ENCODE measurements at regions not wholly inside any gene's neighbourhood (a gene's known extent, or its start where the extent isn't known, plus 50 kb on each side); places are given as distances from the start of the nearest gene placed in this dataset.
A peak's percentile ranks its signal among the peaks of the same experiment; 100 is the strongest.
"Not testable (repeated sequence)": the region's sequence is repeated elsewhere in the genome, so short reads cannot be mapped to it uniquely, and the experiment has no call there.

DNA sequence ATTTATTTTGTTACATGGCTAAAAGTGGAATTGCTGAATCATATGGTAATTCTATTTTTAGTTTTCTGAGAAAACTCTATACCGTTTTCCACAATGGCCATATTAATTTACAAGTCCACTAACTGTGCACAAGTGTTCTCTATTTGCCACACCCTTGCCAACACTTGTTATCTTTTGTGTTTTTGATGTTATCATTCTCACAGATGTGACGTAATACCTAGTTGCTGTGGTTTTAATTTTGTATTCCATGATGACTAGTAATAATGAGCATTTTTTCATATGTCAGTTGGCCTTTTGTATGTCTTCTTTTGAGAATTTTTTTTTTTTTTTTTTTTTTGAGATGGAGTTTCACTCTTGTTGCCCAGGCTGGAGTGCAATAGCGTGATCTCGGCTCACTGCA lies 164.2 kb upstream of the SPANXN4 start:
- H3K36me3 ChIP-seq (ENCODE audit: control insufficient read depth, insufficient read depth, low read length) = no peaks in the 10 kb centered on the region
- FAIRE-seq = no peak
- H3K27me3 ChIP-seq (ENCODE audit: control insufficient read depth, insufficient read depth, low read length) = no peaks in the 10 kb centered on the region
- H3K4me3 ChIP-seq (ENCODE audit: low read depth, low read length) = no peak overlapping the region
- TF ChIP-seq, protein P1, sequence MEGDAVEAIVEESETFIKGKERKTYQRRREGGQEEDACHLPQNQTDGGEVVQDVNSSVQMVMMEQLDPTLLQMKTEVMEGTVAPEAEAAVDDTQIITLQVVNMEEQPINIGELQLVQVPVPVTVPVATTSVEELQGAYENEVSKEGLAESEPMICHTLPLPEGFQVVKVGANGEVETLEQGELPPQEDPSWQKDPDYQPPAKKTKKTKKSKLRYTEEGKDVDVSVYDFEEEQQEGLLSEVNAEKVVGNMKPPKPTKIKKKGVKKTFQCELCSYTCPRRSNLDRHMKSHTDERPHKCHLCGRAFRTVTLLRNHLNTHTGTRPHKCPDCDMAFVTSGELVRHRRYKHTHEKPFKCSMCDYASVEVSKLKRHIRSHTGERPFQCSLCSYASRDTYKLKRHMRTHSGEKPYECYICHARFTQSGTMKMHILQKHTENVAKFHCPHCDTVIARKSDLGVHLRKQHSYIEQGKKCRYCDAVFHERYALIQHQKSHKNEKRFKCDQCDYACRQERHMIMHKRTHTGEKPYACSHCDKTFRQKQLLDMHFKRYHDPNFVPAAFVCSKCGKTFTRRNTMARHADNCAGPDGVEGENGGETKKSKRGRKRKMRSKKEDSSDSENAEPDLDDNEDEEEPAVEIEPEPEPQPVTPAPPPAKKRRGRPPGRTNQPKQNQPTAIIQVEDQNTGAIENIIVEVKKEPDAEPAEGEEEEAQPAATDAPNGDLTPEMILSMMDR (IDR thresholded peaks at IDR 0.05; ENCODE audit: insufficient read depth, low read length, severe bottlenecking) = no peak
- no peak for DNase-seq (ENCODE audit: low read depth)

DNA sequence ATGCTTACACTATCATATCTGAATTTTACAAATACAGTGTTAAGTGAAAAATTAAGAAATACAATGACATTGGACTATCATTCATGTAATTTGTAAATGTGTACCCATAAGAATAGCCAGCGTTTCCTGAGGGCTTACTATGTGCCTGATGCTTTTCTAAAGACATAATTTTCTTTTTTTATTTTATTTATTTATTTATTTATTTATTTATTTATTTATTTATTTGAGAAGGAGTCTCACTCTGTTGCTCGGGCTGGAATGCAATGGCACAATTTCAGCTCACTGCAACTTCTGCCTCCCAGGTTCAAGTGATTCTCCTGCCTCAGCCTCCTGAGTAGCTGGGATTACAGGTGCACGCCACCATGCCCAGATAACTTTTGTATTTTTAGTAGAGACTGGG lies 159.5 kb upstream of the SPANXN4 start:
- not testable (repeated sequence) for DNase-seq (ENCODE audit: low read depth); FAIRE-seq; H3K27me3 ChIP-seq (ENCODE audit: control insufficient read depth, insufficient read depth, low read length); H3K36me3 ChIP-seq (ENCODE audit: control insufficient read depth, insufficient read depth, low read length); H3K4me3 ChIP-seq (ENCODE audit: low read depth, low read length)

DNA sequence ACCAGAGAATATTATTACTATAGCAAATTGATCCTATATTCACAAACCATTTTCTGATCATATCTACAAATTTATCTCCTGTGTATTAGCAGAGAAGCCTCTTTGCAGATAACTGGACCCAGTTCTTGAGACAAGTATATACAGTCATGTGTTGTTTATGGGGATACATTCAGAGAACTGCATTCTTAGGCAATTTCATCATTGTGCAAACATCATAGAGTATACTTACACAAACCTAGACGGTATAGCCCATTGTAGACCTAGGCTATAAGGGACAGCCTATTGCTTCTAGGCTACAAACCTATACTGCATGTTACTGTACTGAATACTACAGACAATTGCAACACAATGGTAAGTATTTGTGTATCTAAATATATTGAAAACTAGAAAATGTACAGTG lies 152.5 kb upstream of the SPANXN4 start:
- no peaks in the 10 kb centered on the region for H3K27me3 ChIP-seq (ENCODE audit: control insufficient read depth, insufficient read depth, low read length)
- FAIRE-seq = no peak
- no peaks in the 10 kb centered on the region for H3K36me3 ChIP-seq (ENCODE audit: control insufficient read depth, insufficient read depth, low read length)
- peak; percentile 1 for DNase-seq (ENCODE audit: low read depth)
- no peak overlapping the region for H3K4me3 ChIP-seq (ENCODE audit: low read depth, low read length)
- TF ChIP-seq, protein P1 (IDR thresholded peaks at IDR 0.05; ENCODE audit: insufficient read depth, low read length, severe bottlenecking) = no peak

DNA sequence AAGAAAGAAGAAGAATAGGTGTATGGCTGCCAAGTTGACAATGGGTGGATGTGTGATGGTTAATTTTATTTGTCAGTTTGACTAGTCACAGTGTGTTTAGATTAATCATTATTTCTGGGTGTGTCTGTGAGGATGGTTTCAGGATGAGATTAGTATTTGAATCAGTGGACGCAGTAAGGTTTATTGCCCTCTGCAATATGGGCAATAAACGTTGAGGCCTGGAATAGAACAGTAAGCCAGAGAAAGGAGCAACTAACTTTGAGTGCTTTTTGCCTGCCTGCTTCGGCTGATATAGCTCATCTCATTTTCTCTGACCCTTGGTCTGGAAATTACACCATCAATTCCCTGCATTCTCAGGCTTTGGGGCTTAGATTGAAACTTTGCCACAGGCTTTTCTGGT lies 140.8 kb upstream of the SPANXN4 start:
- no peaks in the 10 kb centered on the region for H3K36me3 ChIP-seq (ENCODE audit: control insufficient read depth, insufficient read depth, low read length)
- H3K4me3 ChIP-seq (ENCODE audit: low read depth, low read length) = no peak overlapping the region
- FAIRE-seq (no peak), DNase-seq (ENCODE audit: low read depth) (no peak)
- no peaks in the 10 kb centered on the region for H3K27me3 ChIP-seq (ENCODE audit: control insufficient read depth, insufficient read depth, low read length)
- TF ChIP-seq, protein P1 (IDR thresholded peaks at IDR 0.05; ENCODE audit: insufficient read depth, low read length, severe bottlenecking) = no peak

DNA sequence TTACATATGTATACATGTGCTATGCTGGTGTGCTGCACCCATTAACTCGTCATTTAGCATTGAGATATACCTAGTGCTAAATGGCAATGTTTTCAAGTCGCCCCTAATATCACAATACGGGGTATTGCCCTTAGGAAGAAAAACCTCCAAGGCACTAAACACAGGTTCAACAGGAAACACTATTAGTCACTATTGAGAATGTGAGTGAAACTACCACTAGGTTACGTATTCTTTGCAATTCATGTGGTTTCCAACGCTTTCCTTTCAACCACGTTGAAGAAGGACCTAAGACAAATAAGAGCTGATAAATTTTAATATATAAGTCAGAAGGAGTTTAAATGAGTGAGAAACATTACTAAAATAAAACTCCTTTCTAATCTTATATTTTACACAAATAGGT lies 134.7 kb upstream of the SPANXN4 start:
- DNase-seq (ENCODE audit: low read depth) = no peak
- no peak for FAIRE-seq
- Histone ChIP-seq H3K27me3 (ENCODE audit: control insufficient read depth, insufficient read depth, low read length) (no peaks in the 10 kb centered on the region), H3K36me3 (ENCODE audit: control insufficient read depth, insufficient read depth, low read length) (no peaks in the 10 kb centered on the region), H3K4me3 (ENCODE audit: low read depth, low read length) (no peak overlapping the region)
- TF ChIP-seq, protein P1 (IDR thresholded peaks at IDR 0.05; ENCODE audit: insufficient read depth, low read length, severe bottlenecking) = no peak

DNA sequence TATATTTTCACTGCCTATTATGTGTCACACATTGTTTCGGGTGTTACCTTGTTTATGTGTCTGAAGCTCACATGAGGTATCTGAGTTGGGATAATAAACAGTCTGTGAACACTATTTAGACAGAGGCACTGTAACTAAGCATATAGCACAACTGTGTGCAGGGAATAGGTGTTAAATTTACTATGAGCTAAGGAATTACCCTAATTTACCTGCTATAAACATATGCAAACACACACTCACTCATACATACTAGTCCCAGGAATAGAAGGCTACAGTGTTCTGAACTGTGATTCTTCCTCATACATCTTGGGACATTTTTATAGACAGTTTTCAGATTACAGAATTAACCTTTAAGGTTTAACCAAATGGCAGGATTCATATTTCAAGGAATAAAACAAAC lies 127.6 kb upstream of the SPANXN4 start:
- no peaks in the 10 kb centered on the region for H3K27me3 ChIP-seq (ENCODE audit: control insufficient read depth, insufficient read depth, low read length)
- TF ChIP-seq, protein P1 (IDR thresholded peaks at IDR 0.05; ENCODE audit: insufficient read depth, low read length, severe bottlenecking) = no peak
- FAIRE-seq (no peak), DNase-seq (ENCODE audit: low read depth) (no peak)
- no peak overlapping the region for H3K4me3 ChIP-seq (ENCODE audit: low read depth, low read length)
- H3K36me3 ChIP-seq (ENCODE audit: control insufficient read depth, insufficient read depth, low read length) = no peaks in the 10 kb centered on the region

Measured in bronchial epithelial cell (primary cell).